Glutamatergic neuron (in vitro differentiated cells): ENCODE measurements at regions not wholly inside any gene's neighbourhood (a gene's known extent, or its start where the extent isn't known, plus 50 kb on each side); places are given as distances from the start of the nearest gene placed in this dataset.

Experiments
- DNase-seq: peaks from one replicate; pipeline ENCODE4 v3.0.0; 2022
- H3K27ac Mint-ChIP-seq: one replicate; pipeline ENCODE4 v1.8.0; 2020; ENCODE audit warnings: mild to moderate bottlenecking, mixed read lengths, inconsistent platforms; ENCODE audit not compliant: unreplicated experiment
- H3K27me3 Mint-ChIP-seq: one replicate; pipeline ENCODE4 v1.8.0; 2020; ENCODE audit warnings: mild to moderate bottlenecking, moderate library complexity, mixed read lengths, inconsistent platforms; ENCODE audit not compliant: unreplicated experiment
- H3K36me3 Mint-ChIP-seq: one replicate; pipeline ENCODE4 v1.8.0; 2020; ENCODE audit warnings: mild to moderate bottlenecking, mixed read lengths, inconsistent platforms; ENCODE audit not compliant: unreplicated experiment
- H3K4me1 Mint-ChIP-seq: one replicate; pipeline ENCODE4 v1.8.0; 2020; ENCODE audit warnings: mild to moderate bottlenecking, low read depth, mixed read lengths, inconsistent platforms; ENCODE audit not compliant: unreplicated experiment
- H3K4me3 Mint-ChIP-seq: one replicate; pipeline ENCODE4 v1.8.0; 2020; ENCODE audit warnings: mild to moderate bottlenecking, mixed read lengths, inconsistent platforms; ENCODE audit not compliant: unreplicated experiment
- H3K9me3 Mint-ChIP-seq: one replicate; pipeline ENCODE4 v1.8.0; 2020; ENCODE audit warnings: mild to moderate bottlenecking, moderate library complexity, mixed read lengths, inconsistent platforms; ENCODE audit not compliant: unreplicated experiment
- CTCF ChIP-seq: fragments of 200-600 bp; sonication (generic); IDR thresholded peaks from one replicate; pipeline ENCODE4 v1.5.0; 2021; ENCODE audit not compliant: partially characterized antibody, unreplicated experiment

GRCh38 chr7:83808982-83809381 is 160.0 kb upstream of the SEMA3E start:
- DNase-seq: no peak
- Mint-ChIP-seq H3K9me3 (no peaks in the 10 kb centered on the region), H3K4me3 (no peak overlapping the region), H3K27me3 (no peaks in the 10 kb centered on the region), H3K27ac (no peak overlapping the region), H3K4me1 (peaks cover 6% of the 10 kb centered on the region), H3K36me3 (no peaks in the 10 kb centered on the region)
- no peak for TF ChIP-seq CTCF

- Mint-ChIP-seq H3K9me3 (no peaks in the 10 kb centered on the region), H3K36me3 (no peaks in the 10 kb centered on the region), H3K4me3 (no peak overlapping the region)
Measured at GRCh38 chr7:83807774-83808173, 158.8 kb upstream of the SEMA3E start.

GRCh38 chr7:83806538-83806937 is 157.6 kb upstream of the SEMA3E start:
- Mint-ChIP-seq H3K36me3 (no peaks in the 10 kb centered on the region), H3K9me3 (no peaks in the 10 kb centered on the region), H3K27me3 (no peaks in the 10 kb centered on the region), H3K4me3 (no peak overlapping the region), H3K4me1 (peaks cover 6% of the 10 kb centered on the region), H3K27ac (no peak overlapping the region)
- DNase-seq: no peak
- no peak for TF ChIP-seq CTCF

More at GRCh38 chr7:83807774-83808173, 158.8 kb upstream of the SEMA3E start:
- H3K27me3 Mint-ChIP-seq: no peaks in the 10 kb centered on the region
- H3K4me1 Mint-ChIP-seq: peaks cover 6% of the 10 kb centered on the region
- no peak for TF ChIP-seq CTCF
- no peak for DNase-seq
- H3K27ac Mint-ChIP-seq: no peak overlapping the region

- H3K27ac Mint-ChIP-seq: no peak overlapping the region
- no peak for TF ChIP-seq CTCF
- H3K4me1 Mint-ChIP-seq: peaks cover 1% of the 10 kb centered on the region
- no peaks in the 10 kb centered on the region for H3K27me3 Mint-ChIP-seq
- no peak for DNase-seq
- H3K4me3 Mint-ChIP-seq: no peak overlapping the region
- H3K36me3 Mint-ChIP-seq: no peaks in the 10 kb centered on the region
- H3K9me3 Mint-ChIP-seq: no peaks in the 10 kb centered on the region
Measured at GRCh38 chr7:83799333-83799732, 150.4 kb upstream of the SEMA3E start.

GRCh38 chr7:83798489-83798888 is 149.6 kb upstream of the SEMA3E start:
- DNase-seq: no peak
- Mint-ChIP-seq H3K27me3 (no peaks in the 10 kb centered on the region), H3K4me1 (peaks cover 1% of the 10 kb centered on the region), H3K27ac (no peak overlapping the region), H3K36me3 (no peaks in the 10 kb centered on the region), H3K9me3 (no peaks in the 10 kb centered on the region), H3K4me3 (no peak overlapping the region)
- no peak for TF ChIP-seq CTCF
